ENCODE measurements at regions not wholly inside any gene's neighbourhood (a gene's known extent, or its start where the extent isn't known, plus 50 kb on each side); places are given as distances from the start of the nearest gene placed in this dataset.

GRCh38 chr5:155489949-155490348, 476.4 kb downstream of the KIF4B start:
- Histone ChIP-seq H3K27ac (no peak overlapping the region), H3K4me1 (no peaks in the 10 kb centered on the region), H3K36me3 (no peaks in the 10 kb centered on the region), H3K27me3 (no peaks in the 10 kb centered on the region), H3K4me3 (no peak overlapping the region), H3K9me3 (no peaks in the 10 kb centered on the region)
- no peak for TF ChIP-seq POLR2AphosphoS5 (IDR thresholded peaks at IDR 0.05)
- DNase-seq (no peak), ATAC-seq (ENCODE audit: low FRiP score in 2 of 2) (no peak)

- Histone ChIP-seq H3K4me1 (no peaks in the 10 kb centered on the region), H3K9me3 (no peaks in the 10 kb centered on the region), H3K4me3 (no peak overlapping the region), H3K36me3 (no peaks in the 10 kb centered on the region), H3K27me3 (no peaks in the 10 kb centered on the region), H3K27ac (no peak overlapping the region)
- WGBS, 2 donors: 76% methylated on average over 2 of the region's 2 CpGs
- no peak for DNase-seq
- TF ChIP-seq POLR2A (IDR thresholded peaks at IDR 0.05) (no peak), CTCF (IDR thresholded peaks at IDR 0.05) (no peak), POLR2AphosphoS5 (IDR thresholded peaks at IDR 0.05) (no peak), EP300 (IDR thresholded peaks at IDR 0.05) (no peak)
- ATAC-seq (ENCODE audit: low FRiP score in 2 of 2): no peak
Observed at GRCh38 chr5:155492191-155492590, 478.6 kb downstream of the KIF4B start.

- Histone ChIP-seq H3K4me1 (no peaks in the 10 kb centered on the region), H3K27me3 (no peaks in the 10 kb centered on the region), H3K4me3 (no peak overlapping the region), H3K36me3 (no peaks in the 10 kb centered on the region), H3K27ac (no peak overlapping the region), H3K9me3 (no peaks in the 10 kb centered on the region)
- 30 to 36% methylated on average over 1 of the region's 1 CpG for WGBS, 2 donors
- ATAC-seq (ENCODE audit: low FRiP score in 2 of 2) (peak in 1 of 2 donors; percentile 24), DNase-seq (no peak)
- no peak for TF ChIP-seq POLR2AphosphoS5 (IDR thresholded peaks at IDR 0.05)
- no peak for TF ChIP-seq CTCF (IDR thresholded peaks at IDR 0.05)
- TF ChIP-seq POLR2A (IDR thresholded peaks at IDR 0.05): no peak
- TF ChIP-seq EP300 (IDR thresholded peaks at IDR 0.05): no peak
Observed at GRCh38 chr5:155504606-155505005, 491.1 kb downstream of the KIF4B start.

- H3K36me3 ChIP-seq: no peaks in the 10 kb centered on the region
- no peaks in the 10 kb centered on the region for H3K27me3 ChIP-seq
- TF ChIP-seq CTCF (IDR thresholded peaks at IDR 0.05) (no peak), EP300 (IDR thresholded peaks at IDR 0.05) (no peak), POLR2AphosphoS5 (IDR thresholded peaks at IDR 0.05) (no peak), POLR2A (IDR thresholded peaks at IDR 0.05) (no peak)
- DNase-seq (no peak), ATAC-seq (ENCODE audit: low FRiP score in 2 of 2) (no peak)
- H3K9me3 ChIP-seq: no peaks in the 10 kb centered on the region
- H3K4me3 ChIP-seq: no peak overlapping the region
- H3K27ac ChIP-seq: no peak overlapping the region
- H3K4me1 ChIP-seq: no peaks in the 10 kb centered on the region
Observed at GRCh38 chr5:155507363-155507762, 493.8 kb downstream of the KIF4B start.

- WGBS, 2 donors: 77 to 79% methylated on average over 3 of the region's 3 CpGs
- no peak for TF ChIP-seq POLR2A (IDR thresholded peaks at IDR 0.05)
- no peak for TF ChIP-seq EP300 (IDR thresholded peaks at IDR 0.05)
- no peak for TF ChIP-seq CTCF (IDR thresholded peaks at IDR 0.05)
- TF ChIP-seq POLR2AphosphoS5 (IDR thresholded peaks at IDR 0.05): no peak
- Histone ChIP-seq H3K4me1 (no peaks in the 10 kb centered on the region), H3K36me3 (no peaks in the 10 kb centered on the region), H3K9me3 (no peaks in the 10 kb centered on the region), H3K27me3 (no peaks in the 10 kb centered on the region), H3K4me3 (no peak overlapping the region), H3K27ac (no peak overlapping the region)
- ATAC-seq (ENCODE audit: low FRiP score in 2 of 2) (no peak), DNase-seq (no peak)
Observed at GRCh38 chr5:155508673-155509072, 495.1 kb downstream of the KIF4B start.
